ENCODE measurements at regions not wholly inside any gene's neighbourhood (a gene's known extent, or its start where the extent isn't known, plus 50 kb on each side); places are given as distances from the start of the nearest gene placed in this dataset.
A peak's percentile ranks its signal among the peaks of the same experiment; 100 is the strongest.
"Not testable (repeated sequence)": the region's sequence is repeated elsewhere in the genome, so short reads cannot be mapped to it uniquely, and the experiment has no call there.

- no peak for DNase-seq
These were observed 141.6 kb downstream of the KCNJ12 start for GRCh38 chr17:21517538-21518293.

GRCh38 chr17:21522755-21523336, 146.7 kb downstream of the KCNJ12 start:
- no peak for DNase-seq

GRCh38 chr17:21523497-21524210, 147.5 kb downstream of the KCNJ12 start:
- DNase-seq = no peak

- DNase-seq = no peak
These were observed 148.0 kb downstream of the KCNJ12 start for GRCh38 chr17:21524211-21524591.

GRCh38 chr17:21525464-21526130, 149.4 kb downstream of the KCNJ12 start:
- DNase-seq = no peak

- DNase-seq = no peak
These were observed 152.0 kb downstream of the KCNJ12 start for GRCh38 chr17:21528031-21528695.

GRCh38 chr17:21530311-21530710, 154.2 kb downstream of the KCNJ12 start:
- DNase-seq = no peak

- no peak for DNase-seq
These were observed 154.7 kb downstream of the KCNJ12 start for GRCh38 chr17:21530841-21531240.

- DNase-seq = no peak
These were observed 156.7 kb downstream of the KCNJ12 start for GRCh38 chr17:21532763-21533385.

- no peak for DNase-seq
These were observed 156.5 kb upstream of the KCNJ18 start for GRCh38 chr17:21535686-21536375.

GRCh38 chr17:21537302-21537701, 155.0 kb upstream of the KCNJ18 start:
- no peak for DNase-seq

- no peak for DNase-seq
These were observed 153.7 kb upstream of the KCNJ18 start for GRCh38 chr17:21538615-21539014.

- DNase-seq = no peak
These were observed 153.2 kb upstream of the KCNJ18 start for GRCh38 chr17:21539146-21539545.

- no peak for DNase-seq
These were observed 151.8 kb upstream of the KCNJ18 start for GRCh38 chr17:21540502-21540901.

GRCh38 chr17:21542070-21542469, 150.3 kb upstream of the KCNJ18 start:
- no peak for DNase-seq

GRCh38 chr17:21542991-21543390, 149.3 kb upstream of the KCNJ18 start:
- DNase-seq = no peak

- DNase-seq = no peak
These were observed 147.3 kb upstream of the KCNJ18 start for GRCh38 chr17:21545064-21545463.

GRCh38 chr17:21548236-21548635, 144.1 kb upstream of the KCNJ18 start:
- no peak for DNase-seq

- no peak for DNase-seq
These were observed 143.1 kb upstream of the KCNJ18 start for GRCh38 chr17:21549107-21549687.

- DNase-seq = not testable (repeated sequence)
These were observed 142.3 kb upstream of the KCNJ18 start for GRCh38 chr17:21550031-21550430.

GRCh38 chr17:21551081-21551881, 141.0 kb upstream of the KCNJ18 start:
- peak; percentile 61 for DNase-seq
